Fibroblast of mammary gland (primary cell): ENCODE measurements at regions not wholly inside any gene's neighbourhood (a gene's known extent, or its start where the extent isn't known, plus 50 kb on each side); places are given as distances from the start of the nearest gene placed in this dataset.
"Not testable (repeated sequence)": the region's sequence is repeated elsewhere in the genome, so short reads cannot be mapped to it uniquely, and the experiment has no call there.

Experiments used
- DNase-seq: peaks from one replicate; pipeline ENCODE4 v3.0.0-alpha.2; 2010; ENCODE audit warnings: low read depth
- H3K4me3 ChIP-seq: 2 replicates; pipeline ENCODE4 v1.5.1; 2011; ENCODE audit warnings: low read depth, mild to moderate bottlenecking, low read length, moderate library complexity; ENCODE audit not compliant: control insufficient read depth
- TF ChIP-seq, protein P1 (sequence below): conservative IDR thresholded peaks from 2 replicates; pipeline ENCODE4 v1.5.1; 2011; ENCODE audit warnings: low read depth, low read length, inconsistent platforms; ENCODE audit not compliant: control insufficient read depth, insufficient read depth

DNA sequence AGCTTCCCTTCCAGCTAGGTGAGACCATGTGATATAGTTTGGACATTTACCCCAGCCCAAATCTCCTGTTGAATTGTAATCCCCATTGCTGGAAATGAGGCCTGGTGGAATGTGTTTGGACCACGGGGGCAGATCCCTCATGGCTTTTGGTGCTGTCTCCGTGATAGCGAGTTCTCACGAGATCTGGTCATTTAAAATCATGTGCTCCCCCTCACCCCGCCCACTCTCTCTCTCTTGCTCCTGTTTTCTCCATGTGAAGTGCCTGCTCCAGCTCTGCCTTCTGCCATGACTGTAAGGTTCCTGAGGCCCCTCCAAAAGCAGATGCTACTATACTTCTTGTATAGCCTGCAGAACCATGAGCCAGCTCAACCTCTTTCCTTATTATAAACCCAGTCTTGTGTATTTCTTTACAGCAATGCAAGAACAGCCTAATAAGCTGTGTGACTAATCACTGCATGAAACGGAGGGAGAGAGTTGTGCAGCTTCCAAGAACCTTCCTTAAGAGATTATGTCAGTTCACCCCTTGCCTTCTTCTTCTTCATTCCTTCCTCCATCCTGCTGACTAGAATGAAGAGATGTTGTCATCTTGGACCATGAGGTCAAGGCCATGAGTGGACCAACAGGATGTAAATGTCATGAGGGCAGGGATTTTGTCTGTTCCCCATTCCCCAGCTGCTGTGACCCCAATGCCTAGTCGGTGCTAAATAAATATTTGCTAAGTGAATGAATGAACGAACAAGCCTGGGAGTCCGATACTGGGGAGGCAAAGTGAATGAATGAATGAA, 91.0 kb downstream of the CPN2 start:
- DNase-seq, result peak; percentile 90
- H3K4me3 ChIP-seq, result no peak overlapping the region
- TF ChIP-seq, protein P1, sequence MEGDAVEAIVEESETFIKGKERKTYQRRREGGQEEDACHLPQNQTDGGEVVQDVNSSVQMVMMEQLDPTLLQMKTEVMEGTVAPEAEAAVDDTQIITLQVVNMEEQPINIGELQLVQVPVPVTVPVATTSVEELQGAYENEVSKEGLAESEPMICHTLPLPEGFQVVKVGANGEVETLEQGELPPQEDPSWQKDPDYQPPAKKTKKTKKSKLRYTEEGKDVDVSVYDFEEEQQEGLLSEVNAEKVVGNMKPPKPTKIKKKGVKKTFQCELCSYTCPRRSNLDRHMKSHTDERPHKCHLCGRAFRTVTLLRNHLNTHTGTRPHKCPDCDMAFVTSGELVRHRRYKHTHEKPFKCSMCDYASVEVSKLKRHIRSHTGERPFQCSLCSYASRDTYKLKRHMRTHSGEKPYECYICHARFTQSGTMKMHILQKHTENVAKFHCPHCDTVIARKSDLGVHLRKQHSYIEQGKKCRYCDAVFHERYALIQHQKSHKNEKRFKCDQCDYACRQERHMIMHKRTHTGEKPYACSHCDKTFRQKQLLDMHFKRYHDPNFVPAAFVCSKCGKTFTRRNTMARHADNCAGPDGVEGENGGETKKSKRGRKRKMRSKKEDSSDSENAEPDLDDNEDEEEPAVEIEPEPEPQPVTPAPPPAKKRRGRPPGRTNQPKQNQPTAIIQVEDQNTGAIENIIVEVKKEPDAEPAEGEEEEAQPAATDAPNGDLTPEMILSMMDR, result no peak

DNA sequence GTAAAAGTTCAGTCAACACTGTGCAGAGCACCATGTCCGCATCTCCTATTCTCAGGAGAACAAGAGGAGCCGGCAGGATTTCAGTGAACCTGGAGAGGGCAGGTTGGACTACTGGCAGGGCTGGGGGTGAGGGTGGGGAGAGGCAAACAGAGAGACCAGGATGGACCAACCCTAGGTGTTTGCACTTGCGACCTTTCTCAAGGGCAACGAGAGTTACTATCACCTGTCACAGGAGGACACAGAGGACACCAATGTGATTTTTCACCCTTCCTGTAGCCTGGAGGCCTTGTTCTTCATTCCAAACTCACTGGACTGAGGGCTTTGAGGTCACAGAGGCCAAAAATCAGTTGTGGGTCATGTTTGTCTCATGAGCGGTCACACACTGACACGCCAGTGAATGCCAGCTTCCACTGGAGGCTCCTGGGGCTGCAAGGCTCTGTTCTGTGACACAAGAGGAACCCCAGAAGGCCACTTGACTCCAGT, 89.5 kb downstream of the CPN2 start:
- H3K4me3 ChIP-seq, result no peak overlapping the region
- TF ChIP-seq, protein P1, result no peak
- no peak for DNase-seq

DNA sequence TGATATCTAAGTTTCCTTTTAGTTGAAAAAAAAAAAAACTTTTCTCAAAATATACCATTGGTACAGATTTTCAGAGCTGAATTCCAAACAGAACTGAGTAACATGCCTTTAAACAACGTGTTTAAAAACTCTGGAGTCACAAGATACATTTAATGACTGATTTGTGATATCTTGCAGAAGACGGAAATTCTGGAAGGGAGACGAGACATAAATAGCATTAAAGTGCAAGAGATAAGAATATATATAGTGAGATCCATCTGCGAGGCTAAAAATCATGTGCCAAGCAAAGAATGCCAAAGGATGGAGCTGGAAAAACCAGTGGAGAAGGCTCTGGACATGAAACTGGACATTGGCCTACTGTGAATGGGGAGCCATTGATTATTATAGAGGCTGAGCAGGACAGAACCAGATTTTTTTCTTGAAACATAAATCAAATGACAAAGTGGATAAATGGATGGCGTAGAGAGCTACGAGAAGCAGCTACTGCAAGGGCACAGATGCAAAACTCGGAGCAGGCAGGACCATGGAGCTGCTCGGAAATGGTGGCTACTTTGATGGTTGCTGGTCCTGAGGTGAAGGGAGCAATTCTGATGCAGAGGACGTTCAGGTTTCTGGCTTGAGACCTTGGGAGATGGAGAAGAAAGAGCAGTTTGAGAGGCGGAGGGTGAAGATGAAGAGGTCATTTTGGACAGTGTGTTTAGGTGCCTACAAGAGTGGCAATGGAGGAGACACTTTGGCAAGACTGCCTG, 88.8 kb downstream of the CPN2 start:
- TF ChIP-seq, protein P1, result no peak
- no peak for DNase-seq
- H3K4me3 ChIP-seq, result no peak overlapping the region

DNA sequence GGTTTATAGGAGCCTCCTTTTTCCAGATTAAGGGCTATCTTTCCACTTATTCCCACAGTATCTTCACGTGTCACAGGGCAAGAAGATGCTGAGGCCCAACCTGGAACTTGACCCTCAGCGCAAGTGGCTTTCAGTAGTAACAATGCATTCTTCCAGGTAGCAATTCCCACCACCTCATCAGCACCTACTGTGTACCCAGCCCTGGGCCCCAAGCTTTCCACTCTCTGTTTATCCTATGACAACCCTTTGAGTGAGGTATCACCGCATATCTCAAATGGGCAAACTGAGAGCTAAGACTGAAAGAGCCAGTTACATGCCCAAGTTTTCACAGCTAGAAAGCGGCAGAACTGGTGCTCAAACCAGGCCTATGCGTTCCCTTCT, 88.2 kb downstream of the CPN2 start:
- H3K4me3 ChIP-seq, result no peak overlapping the region
- DNase-seq, result no peak

DNA sequence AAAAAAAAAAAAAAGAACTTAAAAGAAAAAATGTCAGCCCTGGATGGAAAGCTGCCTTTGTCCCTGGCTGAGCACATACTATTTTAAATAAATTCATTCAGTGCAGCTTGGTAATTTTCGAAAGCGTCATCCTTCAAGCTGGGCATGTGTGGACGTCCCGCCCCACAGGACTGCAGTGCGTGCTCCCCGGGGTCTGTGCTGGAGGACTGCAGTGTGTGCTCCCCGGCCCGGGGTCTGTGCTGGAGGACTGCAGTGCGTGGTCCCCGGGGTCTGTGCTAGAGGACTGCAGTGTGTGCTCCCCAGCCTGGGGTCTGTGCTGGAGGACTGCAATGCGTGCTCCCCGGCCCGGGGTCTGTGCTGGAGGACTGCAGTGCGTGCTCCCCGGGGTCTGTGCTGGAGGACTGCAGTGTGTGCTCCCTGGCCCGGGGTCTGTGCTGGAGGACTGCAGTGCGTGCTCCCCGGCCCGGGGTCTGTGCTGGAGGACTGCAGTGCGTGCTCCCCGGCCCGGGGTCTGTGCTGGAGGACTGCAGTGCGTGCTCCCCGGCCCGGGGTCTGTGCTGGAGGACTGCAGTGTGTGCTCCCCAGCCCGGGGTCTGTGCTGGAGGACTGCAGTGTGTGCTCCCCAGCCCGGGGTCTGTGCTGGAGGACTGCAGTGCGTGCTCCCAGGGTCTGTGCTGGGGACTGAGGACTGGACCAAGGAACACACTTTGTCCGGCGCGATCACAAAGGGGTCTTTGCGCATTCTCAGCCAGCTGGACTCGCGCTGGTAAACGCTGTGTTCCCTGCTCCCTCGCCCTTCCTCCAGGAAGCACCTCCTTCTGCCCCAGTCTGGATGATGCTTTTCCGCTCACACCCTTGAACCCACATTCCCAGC, 86.3 kb downstream of the CPN2 start:
- H3K4me3 ChIP-seq, result peak overlapping the region; percentile 6
- not testable (repeated sequence) for DNase-seq

More for the DNA sequence above, 88.2 kb downstream of the CPN2 start:
- TF ChIP-seq, protein P1, result no peak

DNA sequence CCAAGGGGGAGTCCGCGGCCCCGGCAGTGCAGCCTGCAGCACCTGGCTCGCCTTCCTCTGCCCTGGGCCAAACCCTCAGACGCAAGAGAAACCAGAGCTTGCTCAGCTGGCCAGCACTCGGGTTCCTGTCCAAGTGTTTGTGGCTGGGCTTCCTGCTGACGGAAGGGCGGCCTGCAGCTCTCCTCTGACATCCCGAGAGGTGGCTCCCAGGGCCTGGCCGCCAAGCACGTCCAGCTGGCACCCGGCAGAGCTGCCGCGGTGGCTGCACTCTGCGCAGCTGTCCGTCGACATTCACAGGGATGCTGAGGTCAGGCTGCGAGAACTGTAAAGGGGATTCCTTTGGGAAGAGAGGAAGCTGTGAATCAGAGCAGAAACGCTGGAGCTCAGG, 85.6 kb downstream of the CPN2 start:
- TF ChIP-seq, protein P1, result no peak
- peak overlapping the region; percentile 6 for H3K4me3 ChIP-seq
- DNase-seq, result peak; percentile 96
